ENCODE measurements at regions not wholly inside any gene's neighbourhood (a gene's known extent, or its start where the extent isn't known, plus 50 kb on each side); places are given as distances from the start of the nearest gene placed in this dataset.

GRCh38 chr5:8098081-8098480 is 229.1 kb downstream of the MTRR start:
- no peak overlapping the region for H3K27ac Mint-ChIP-seq (ENCODE audit: unreplicated experiment)
- no peaks in the 10 kb centered on the region for H3K27me3 Mint-ChIP-seq (ENCODE audit: insufficient read depth, unreplicated experiment)
- H3K9me3 Mint-ChIP-seq (ENCODE audit: unreplicated experiment): no peaks in the 10 kb centered on the region
- intact Hi-C loops (cut with micrococcal nuclease; ENCODE audit: unreplicated experiment): no loop called here
- no peaks in the 10 kb centered on the region for H3K4me1 Mint-ChIP-seq (ENCODE audit: low read depth, unreplicated experiment)
- H3K27me3 ChIP-seq (replicated peaks; ENCODE audit: control insufficient read depth, insufficient read depth, low read length): no peaks in the 10 kb centered on the region
- ChIA-PET POLR2A (no interaction called here), CTCF (no interaction called here)
- BruUV-seq (replicated peaks): no TSS peak
- H3K4me3 ChIP-seq (ENCODE audit: low read depth, low read length): no peak overlapping the region
- DNase-seq: no peak
- TF ChIP-seq CTCF (IDR thresholded peaks at IDR 0.05; ENCODE audit: insufficient read depth in 1 of 2, low read depth in 1 of 2, low read length in 1 of 2, severe bottlenecking in 1 of 2, unreplicated experiment in 1 of 2): no peak
- H3K36me3 ChIP-seq (ENCODE audit: control insufficient read depth, insufficient read depth, low read length): no peaks in the 10 kb centered on the region
- H3K4me1 ChIP-seq: no peaks in the 10 kb centered on the region
- no peaks in the 10 kb centered on the region for H3K9me3 ChIP-seq
- H3K4me3 Mint-ChIP-seq (ENCODE audit: unreplicated experiment): no peak overlapping the region
- H3K36me3 Mint-ChIP-seq (ENCODE audit: insufficient read depth, unreplicated experiment): no peaks in the 10 kb centered on the region

GRCh38 chr5:8102714-8103113 is 233.8 kb downstream of the MTRR start:
- ChIA-PET CTCF (no interaction called here), POLR2A (no interaction called here)
- Mint-ChIP-seq H3K4me1 (ENCODE audit: low read depth, unreplicated experiment) (no peaks in the 10 kb centered on the region), H3K36me3 (ENCODE audit: insufficient read depth, unreplicated experiment) (no peaks in the 10 kb centered on the region), H3K9me3 (ENCODE audit: unreplicated experiment) (no peaks in the 10 kb centered on the region), H3K27me3 (ENCODE audit: insufficient read depth, unreplicated experiment) (no peaks in the 10 kb centered on the region), H3K27ac (ENCODE audit: unreplicated experiment) (no peak overlapping the region), H3K4me3 (ENCODE audit: unreplicated experiment) (no peak overlapping the region)
- TF ChIP-seq CTCF (IDR thresholded peaks at IDR 0.05; ENCODE audit: insufficient read depth in 1 of 2, low read depth in 1 of 2, low read length in 1 of 2, severe bottlenecking in 1 of 2, unreplicated experiment in 1 of 2): no peak
- Histone ChIP-seq H3K4me3 (ENCODE audit: low read depth, low read length) (no peak overlapping the region), H3K27me3 (replicated peaks; ENCODE audit: control insufficient read depth, insufficient read depth, low read length) (no peaks in the 10 kb centered on the region), H3K36me3 (ENCODE audit: control insufficient read depth, insufficient read depth, low read length) (no peaks in the 10 kb centered on the region), H3K4me1 (no peaks in the 10 kb centered on the region), H3K9me3 (no peaks in the 10 kb centered on the region)
- no peak for DNase-seq
- intact Hi-C loops (cut with micrococcal nuclease; ENCODE audit: unreplicated experiment): no loop called here
- no TSS peak for BruUV-seq (replicated peaks)

GRCh38 chr5:8114597-8115266 is 245.8 kb downstream of the MTRR start:
- ChIA-PET POLR2A (no interaction called here), CTCF (no interaction called here)
- TF ChIP-seq CTCF (IDR thresholded peaks at IDR 0.05; ENCODE audit: insufficient read depth in 1 of 2, low read depth in 1 of 2, low read length in 1 of 2, severe bottlenecking in 1 of 2, unreplicated experiment in 1 of 2): peak in 1 of 2 experiments; percentile 21

More at GRCh38 chr5:8114597-8115266, 245.8 kb downstream of the MTRR start:
- no peaks in the 10 kb centered on the region for H3K27me3 ChIP-seq (replicated peaks; ENCODE audit: control insufficient read depth, insufficient read depth, low read length)
- no peak overlapping the region for H3K4me3 ChIP-seq (ENCODE audit: low read depth, low read length)
- no peaks in the 10 kb centered on the region for H3K9me3 Mint-ChIP-seq (ENCODE audit: unreplicated experiment)
- H3K9me3 ChIP-seq: no peaks in the 10 kb centered on the region
- peak in 1 of 2 experiments; percentile 4 for DNase-seq
- no peaks in the 10 kb centered on the region for H3K36me3 Mint-ChIP-seq (ENCODE audit: insufficient read depth, unreplicated experiment)
- intact Hi-C loops (cut with micrococcal nuclease; ENCODE audit: unreplicated experiment): loop anchor here (1.0 kb wide), 1 partner anchor 187 kb away; no protein-coding TSS in a partner anchor
- H3K36me3 ChIP-seq (ENCODE audit: control insufficient read depth, insufficient read depth, low read length): no peaks in the 10 kb centered on the region
- BruUV-seq (replicated peaks): no TSS peak
- H3K4me1 Mint-ChIP-seq (ENCODE audit: low read depth, unreplicated experiment): no peaks in the 10 kb centered on the region
- H3K4me1 ChIP-seq: no peaks in the 10 kb centered on the region
- no peaks in the 10 kb centered on the region for H3K27me3 Mint-ChIP-seq (ENCODE audit: insufficient read depth, unreplicated experiment)
- H3K27ac Mint-ChIP-seq (ENCODE audit: unreplicated experiment): no peak overlapping the region
- no peak overlapping the region for H3K4me3 Mint-ChIP-seq (ENCODE audit: unreplicated experiment)

Data from Caco-2 (cell line).